ENCODE measurements at regions not wholly inside any gene's neighbourhood (a gene's known extent, or its start where the extent isn't known, plus 50 kb on each side); places are given as distances from the start of the nearest gene placed in this dataset.
A peak's percentile ranks its signal among the peaks of the same experiment; 100 is the strongest.

GRCh38 chr2:220458051-220458450, 830.6 kb downstream of the SLC4A3 start:
- Histone ChIP-seq H3K4me1 (peaks cover 0 to 13% (median 0%) of the 10 kb centered on the region in 9 donors), H3K27me3 (peaks cover 0 to 4% (median 0%) of the 10 kb centered on the region in 7 donors), H3K27ac (no peak overlapping the region), H3K9me3 (no peaks in the 10 kb centered on the region), H3K36me3 (no peaks in the 10 kb centered on the region), H3K4me3 (no peak overlapping the region)
- ATAC-seq = no peak
- TF ChIP-seq CTCF (IDR thresholded peaks at IDR 0.05) = no peak
- intact Hi-C loops (cut with DNase I) = no loop called here
- DNase-seq = no peak

GRCh38 chr2:220460257-220460985, 833.0 kb downstream of the SLC4A3 start:
- ATAC-seq (peak in 2 of 8 donors; percentile 42 to 75), DNase-seq (no peak)
- Histone ChIP-seq H3K36me3 (no peaks in the 10 kb centered on the region), H3K9me3 (no peaks in the 10 kb centered on the region), H3K4me3 (no peak overlapping the region), H3K27me3 (no peaks in the 10 kb centered on the region), H3K4me1 (peaks cover 0 to 13% (median 0%) of the 10 kb centered on the region in 9 donors), H3K27ac (no peak overlapping the region)
- peak in 3 of 9 donors; percentile 14 to 30 (median 18) for TF ChIP-seq CTCF (IDR thresholded peaks at IDR 0.05)
- intact Hi-C loops (cut with DNase I) = no loop called here
- WGBS, 2 donors = 63 to 65% methylated on average over 4 of the region's 4 CpGs

GRCh38 chr2:220463876-220464275, 836.4 kb downstream of the SLC4A3 start:
- DNase-seq = no peak

GRCh38 chr2:220465700-220466099, 838.3 kb downstream of the SLC4A3 start:
- Histone ChIP-seq H3K36me3 (no peaks in the 10 kb centered on the region), H3K4me1 (peaks cover 0 to 10% (median 0%) of the 10 kb centered on the region in 9 donors), H3K27me3 (no peaks in the 10 kb centered on the region), H3K4me3 (no peak overlapping the region), H3K27ac (peak overlapping the region in 4 of 10 donors; percentile 7 to 26 (median 14)), H3K9me3 (no peaks in the 10 kb centered on the region)
- 65 to 67% methylated on average over 4 of the region's 4 CpGs for WGBS, 2 donors
- no peak for TF ChIP-seq CTCF (IDR thresholded peaks at IDR 0.05)
- intact Hi-C loops (cut with DNase I) = no loop called here
- ATAC-seq = peak in 4 of 8 donors; percentile 15 to 32 (median 25)
- no peak for DNase-seq

More at GRCh38 chr2:220463876-220464275, 836.4 kb downstream of the SLC4A3 start:
- H3K27me3 ChIP-seq = no peaks in the 10 kb centered on the region
- H3K36me3 ChIP-seq = no peaks in the 10 kb centered on the region
- no peak overlapping the region for H3K4me3 ChIP-seq
- 94% methylated on average over 1 of the region's 1 CpG for WGBS, 2 donors
- no peak for TF ChIP-seq CTCF (IDR thresholded peaks at IDR 0.05)
- H3K4me1 ChIP-seq = peaks cover 0 to 19% (median 0%) of the 10 kb centered on the region in 9 donors
- intact Hi-C loops (cut with DNase I) = no loop called here
- no peak overlapping the region for H3K27ac ChIP-seq
- no peak for ATAC-seq
- H3K9me3 ChIP-seq = no peaks in the 10 kb centered on the region

Data from heart right ventricle (tissue), 16 donors.